Tibial nerve (tissue), 4 donors: ENCODE measurements at regions not wholly inside any gene's neighbourhood (a gene's known extent, or its start where the extent isn't known, plus 50 kb on each side); places are given as distances from the start of the nearest gene placed in this dataset.

Experiments
- DNase-seq, 2 donors: peaks; one replicate each; pipeline ENCODE4 v3.0.0-alpha.2; 2019; ENCODE audit warnings: low spot score in 2 of 2
- H3K27ac ChIP-seq, 4 donors: fragments of 200-600 bp; sonication (generic) in 3 of 4; one replicate each; pipeline ENCODE4 v1.5.1; 2017 to 2019; ENCODE audit warnings: mild to moderate bottlenecking in 1 of 4
- H3K27me3 ChIP-seq, 2 donors: fragments of 200-600 bp; sonication (generic) in 1 of 2; one replicate each; pipeline versions ENCODE4 v1.5.1 to v1.6.0; 2017 to 2019
- H3K36me3 ChIP-seq, 3 donors: fragments of 200-600 bp; sonication (generic); one replicate each; pipeline ENCODE4 v1.5.1; 2018 to 2019
- H3K4me1 ChIP-seq, 4 donors: fragments of 200-600 bp; sonication (generic) in 3 of 4; one replicate each; pipeline ENCODE4 v1.5.1; 2017 to 2019
- H3K4me3 ChIP-seq, 4 donors: fragments of 200-600 bp; sonication (generic) in 3 of 4; one replicate each; pipeline ENCODE4 v1.5.1; 2017 to 2019; ENCODE audit warnings: mild to moderate bottlenecking in 1 of 4, moderate library complexity in 1 of 4
- H3K9me3 ChIP-seq, 4 donors: fragments of 200-600 bp; sonication (generic) in 3 of 4; one replicate each; pipeline ENCODE4 v1.5.1; 2017 to 2019
- EP300 ChIP-seq, 2 donors: sonication (generic); formaldehyde crosslinking; IDR thresholded peaks; one replicate each; pipeline ENCODE4 v1.6.1; 2017; ENCODE audit warnings: antibody characterized with exemption in 2 of 2, mild to moderate bottlenecking in 1 of 2
- POLR2A ChIP-seq, 2 donors: fragments of 450-650 bp; IDR thresholded peaks; one replicate each; pipeline ENCODE4 v1.6.1; 2017; ENCODE audit warnings: antibody characterized with exemption in 2 of 2, mild to moderate bottlenecking in 2 of 2, moderate library complexity in 2 of 2
- WGBS, 2 donors: methylation state at CpG; one replicate each; pipeline ENCODE4 v1.1.5; 2018; 5-methylcytosine and 5-hydroxymethylcytosine counted together
- TF ChIP-seq, protein P1 (sequence below), 5 experiments: fragments of 200-600 bp in 3 of 5; fragments of 450-650 bp in 2 of 5; sonication (generic) in 3 of 5; IDR thresholded peaks; one replicate each; pipeline ENCODE4 v1.5.1; 2016 to 2019; ENCODE audit warnings: antibody characterized with exemption in 5 of 5, mild to moderate bottlenecking in 3 of 5, moderate library complexity in 2 of 5

DNA sequence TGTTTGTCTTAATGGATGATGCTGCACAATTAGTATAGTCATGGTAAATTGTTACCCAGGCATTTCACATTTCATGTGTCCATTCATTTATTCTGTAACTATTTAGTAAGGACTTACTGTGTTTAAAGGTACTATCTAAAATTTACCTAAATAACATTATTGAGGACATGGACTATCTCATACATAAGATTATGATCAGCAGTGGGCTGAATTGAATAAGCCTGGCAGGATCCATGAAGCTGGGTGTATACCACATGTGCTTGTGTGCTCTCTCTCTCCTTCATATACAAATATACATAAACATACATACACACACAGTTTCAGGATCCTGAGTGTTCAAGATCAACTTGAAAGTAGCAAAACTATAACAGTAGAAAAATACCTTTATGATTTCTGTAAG lies 595.4 kb downstream of the EPM2A start:
- no peak for TF ChIP-seq EP300 (IDR thresholded peaks at IDR 0.05)
- TF ChIP-seq POLR2A (IDR thresholded peaks at IDR 0.05), result no peak

DNA sequence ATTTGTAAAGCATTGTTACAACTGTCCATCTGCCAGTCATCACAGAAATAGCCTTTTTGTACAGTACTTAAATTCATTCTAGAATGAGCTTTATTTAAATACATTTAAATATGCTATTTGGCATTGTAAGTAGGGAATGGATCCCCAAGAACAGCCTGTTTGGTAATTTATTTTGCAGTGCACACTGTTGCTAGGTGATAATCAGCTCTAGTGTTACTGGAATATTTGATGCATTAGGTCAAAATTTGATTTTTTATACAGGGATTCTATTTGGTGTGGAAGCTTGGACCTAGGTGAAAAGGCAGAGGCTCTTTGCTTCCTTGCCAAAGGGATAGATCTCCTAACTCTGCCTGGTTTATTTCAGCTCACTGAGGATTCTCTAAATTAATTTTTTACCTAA lies 593.7 kb downstream of the EPM2A start:
- H3K36me3 ChIP-seq, result no peaks in the 10 kb centered on the region
- no peaks in the 10 kb centered on the region for H3K4me1 ChIP-seq
- H3K9me3 ChIP-seq, result no peaks in the 10 kb centered on the region
- DNase-seq, result no peak
- H3K27ac ChIP-seq, result no peak overlapping the region
- no peak overlapping the region for H3K4me3 ChIP-seq
- TF ChIP-seq EP300 (IDR thresholded peaks at IDR 0.05) (no peak), POLR2A (IDR thresholded peaks at IDR 0.05) (no peak)
- TF ChIP-seq, protein P1, sequence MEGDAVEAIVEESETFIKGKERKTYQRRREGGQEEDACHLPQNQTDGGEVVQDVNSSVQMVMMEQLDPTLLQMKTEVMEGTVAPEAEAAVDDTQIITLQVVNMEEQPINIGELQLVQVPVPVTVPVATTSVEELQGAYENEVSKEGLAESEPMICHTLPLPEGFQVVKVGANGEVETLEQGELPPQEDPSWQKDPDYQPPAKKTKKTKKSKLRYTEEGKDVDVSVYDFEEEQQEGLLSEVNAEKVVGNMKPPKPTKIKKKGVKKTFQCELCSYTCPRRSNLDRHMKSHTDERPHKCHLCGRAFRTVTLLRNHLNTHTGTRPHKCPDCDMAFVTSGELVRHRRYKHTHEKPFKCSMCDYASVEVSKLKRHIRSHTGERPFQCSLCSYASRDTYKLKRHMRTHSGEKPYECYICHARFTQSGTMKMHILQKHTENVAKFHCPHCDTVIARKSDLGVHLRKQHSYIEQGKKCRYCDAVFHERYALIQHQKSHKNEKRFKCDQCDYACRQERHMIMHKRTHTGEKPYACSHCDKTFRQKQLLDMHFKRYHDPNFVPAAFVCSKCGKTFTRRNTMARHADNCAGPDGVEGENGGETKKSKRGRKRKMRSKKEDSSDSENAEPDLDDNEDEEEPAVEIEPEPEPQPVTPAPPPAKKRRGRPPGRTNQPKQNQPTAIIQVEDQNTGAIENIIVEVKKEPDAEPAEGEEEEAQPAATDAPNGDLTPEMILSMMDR (IDR thresholded peaks at IDR 0.05), result no peak
- no peaks in the 10 kb centered on the region for H3K27me3 ChIP-seq

More for the DNA sequence above, 595.4 kb downstream of the EPM2A start:
- DNase-seq, result no peak
- no peaks in the 10 kb centered on the region for H3K4me1 ChIP-seq
- no peaks in the 10 kb centered on the region for H3K36me3 ChIP-seq
- H3K4me3 ChIP-seq, result no peak overlapping the region
- H3K27ac ChIP-seq, result peak overlapping the region in 1 of 4 donors; percentile 22
- no peaks in the 10 kb centered on the region for H3K27me3 ChIP-seq
- H3K9me3 ChIP-seq, result no peaks in the 10 kb centered on the region

DNA sequence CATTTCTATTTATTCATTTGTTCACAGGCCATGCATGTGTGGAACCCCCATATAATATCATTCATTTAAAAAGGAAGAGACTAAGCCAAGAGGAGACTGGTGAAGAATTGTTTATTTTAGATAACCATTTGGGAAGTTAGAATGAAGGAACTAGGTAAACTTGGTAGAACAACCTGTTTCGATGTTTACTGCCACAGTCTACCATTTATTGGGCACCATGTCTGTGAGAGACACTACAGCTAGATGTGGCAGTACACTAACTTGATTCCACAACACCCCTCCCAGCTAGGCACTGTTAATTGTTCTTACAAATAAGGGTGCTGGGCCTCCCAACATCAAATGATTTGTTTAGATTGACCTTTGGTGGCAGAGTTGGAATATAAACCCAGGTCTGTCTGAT lies 592.4 kb downstream of the EPM2A start:
- no peak for DNase-seq
- TF ChIP-seq POLR2A (IDR thresholded peaks at IDR 0.05), result no peak
- no peak for TF ChIP-seq EP300 (IDR thresholded peaks at IDR 0.05)
- Histone ChIP-seq H3K9me3 (no peaks in the 10 kb centered on the region), H3K4me3 (no peak overlapping the region), H3K27ac (no peak overlapping the region), H3K36me3 (no peaks in the 10 kb centered on the region), H3K27me3 (no peaks in the 10 kb centered on the region), H3K4me1 (no peaks in the 10 kb centered on the region)
- WGBS, 2 donors, result 96 to 100% methylated on average over 1 of the region's 1 CpG

DNA sequence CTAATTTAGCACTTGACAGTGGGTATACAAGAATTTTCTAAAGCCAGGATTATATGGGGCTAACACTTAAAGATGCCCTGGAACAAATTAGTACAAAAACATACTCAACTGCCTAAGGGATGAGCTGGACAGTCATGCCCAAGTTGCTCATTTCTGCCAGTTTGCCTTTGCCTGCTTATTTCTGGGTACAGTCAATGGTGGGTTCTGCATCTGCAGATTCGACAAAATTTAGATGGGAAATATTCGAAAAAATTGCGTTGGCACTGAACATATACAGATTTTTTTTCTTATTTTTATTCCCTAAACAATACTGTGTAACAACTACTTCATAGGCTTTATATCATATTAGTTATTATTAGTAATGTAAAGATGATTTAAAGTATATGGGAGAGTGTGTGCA lies 591.9 kb downstream of the EPM2A start:
- 92 to 95% methylated on average over 3 of the region's 3 CpGs for WGBS, 2 donors
- Histone ChIP-seq H3K36me3 (no peaks in the 10 kb centered on the region), H3K4me1 (no peaks in the 10 kb centered on the region), H3K9me3 (no peaks in the 10 kb centered on the region), H3K27me3 (no peaks in the 10 kb centered on the region), H3K4me3 (no peak overlapping the region), H3K27ac (no peak overlapping the region)
- DNase-seq, result no peak
- TF ChIP-seq, protein P1 (IDR thresholded peaks at IDR 0.05), result no peak
- TF ChIP-seq EP300 (IDR thresholded peaks at IDR 0.05) (no peak), POLR2A (IDR thresholded peaks at IDR 0.05) (no peak)

DNA sequence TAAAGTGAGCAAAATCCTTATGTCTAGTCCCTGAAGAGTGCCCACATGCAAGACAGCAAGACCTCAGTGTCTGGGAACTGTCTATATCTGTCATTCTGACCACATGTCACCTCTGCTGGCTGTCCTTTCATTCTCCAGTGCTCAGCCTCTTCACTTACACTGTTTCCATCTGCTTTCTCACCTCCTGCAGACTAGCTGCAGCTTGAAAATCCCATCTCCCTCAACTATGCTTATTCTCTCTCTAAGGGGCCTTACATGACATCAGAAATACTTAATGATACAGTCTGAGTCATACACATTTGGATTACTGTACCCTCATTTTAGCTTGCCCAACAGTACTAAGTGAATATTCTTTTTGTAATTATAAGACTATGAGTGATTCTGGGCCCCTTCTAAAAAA lies 587.8 kb downstream of the EPM2A start:
- Histone ChIP-seq H3K4me1 (no peaks in the 10 kb centered on the region), H3K27me3 (no peaks in the 10 kb centered on the region), H3K4me3 (no peak overlapping the region), H3K36me3 (no peaks in the 10 kb centered on the region), H3K27ac (no peak overlapping the region), H3K9me3 (no peaks in the 10 kb centered on the region)
- no peak for TF ChIP-seq POLR2A (IDR thresholded peaks at IDR 0.05)
- TF ChIP-seq, protein P1 (IDR thresholded peaks at IDR 0.05), result no peak
- no peak for TF ChIP-seq EP300 (IDR thresholded peaks at IDR 0.05)
- DNase-seq, result no peak

DNA sequence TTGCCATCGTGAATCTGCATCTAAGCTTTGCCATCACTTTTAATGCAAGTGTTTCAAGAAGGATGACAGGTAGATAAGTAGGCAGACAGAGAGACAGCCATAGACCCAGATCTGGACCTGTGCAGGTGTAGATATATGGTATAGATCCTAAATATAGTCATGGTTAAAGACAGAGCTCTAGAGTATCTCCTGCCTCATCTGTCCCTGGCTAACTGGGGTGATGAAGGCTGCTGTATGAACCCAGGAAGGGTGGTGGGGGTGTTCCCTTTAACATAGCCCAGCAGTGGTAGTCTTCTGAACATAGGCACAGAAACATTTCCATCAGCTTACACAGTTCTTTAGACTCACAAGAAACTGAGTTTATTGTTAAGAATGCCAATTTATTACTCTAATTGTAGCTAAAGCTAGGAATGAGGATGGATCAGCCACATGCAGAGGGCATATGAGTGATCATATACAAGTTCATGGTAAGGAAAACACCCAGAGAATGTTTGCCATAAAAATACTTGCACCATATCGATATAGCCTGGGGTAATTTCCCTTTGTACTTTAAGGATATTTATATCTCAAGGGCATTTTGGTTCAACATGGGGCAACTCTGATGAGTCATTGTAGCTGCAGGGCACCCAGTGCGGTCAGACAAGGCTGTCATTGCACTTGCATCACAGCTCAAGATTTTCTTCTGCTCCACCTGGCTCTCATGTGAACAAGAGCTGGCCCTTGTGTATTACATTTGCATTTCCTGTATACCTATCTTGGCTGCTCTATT lies 587.2 kb downstream of the EPM2A start:
- no peaks in the 10 kb centered on the region for H3K9me3 ChIP-seq
- DNase-seq, result no peak
- no peaks in the 10 kb centered on the region for H3K36me3 ChIP-seq
- H3K4me3 ChIP-seq, result no peak overlapping the region
- no peak for TF ChIP-seq POLR2A (IDR thresholded peaks at IDR 0.05)
- no peak for TF ChIP-seq EP300 (IDR thresholded peaks at IDR 0.05)
- TF ChIP-seq, protein P1 (IDR thresholded peaks at IDR 0.05), result no peak
- no peaks in the 10 kb centered on the region for H3K4me1 ChIP-seq
- no peak overlapping the region for H3K27ac ChIP-seq
- WGBS, 2 donors, result 56 to 59% methylated on average over 3 of the region's 3 CpGs
- H3K27me3 ChIP-seq, result no peaks in the 10 kb centered on the region
